ENCODE measurements at regions not wholly inside any gene's neighbourhood (a gene's known extent, or its start where the extent isn't known, plus 50 kb on each side); places are given as distances from the start of the nearest gene placed in this dataset.
A peak's percentile ranks its signal among the peaks of the same experiment; 100 is the strongest.

- Histone ChIP-seq H3K27me3 (ENCODE audit: insufficient read depth, low read depth, severe bottlenecking) (no peaks in the 10 kb centered on the region), H3K27ac (0 out of 2 replicates have a peak overlapping the region, but pooled peaks have one; percentile 2), H3K4me3 (ENCODE audit: low read depth, low read length) (no peak overlapping the region), H3K9me3 (ENCODE audit: severe bottlenecking) (peaks cover 20% of the 10 kb centered on the region), H3K36me3 (no peaks in the 10 kb centered on the region)
- peak; percentile 68 for DNase-seq
- TF ChIP-seq, protein P1, sequence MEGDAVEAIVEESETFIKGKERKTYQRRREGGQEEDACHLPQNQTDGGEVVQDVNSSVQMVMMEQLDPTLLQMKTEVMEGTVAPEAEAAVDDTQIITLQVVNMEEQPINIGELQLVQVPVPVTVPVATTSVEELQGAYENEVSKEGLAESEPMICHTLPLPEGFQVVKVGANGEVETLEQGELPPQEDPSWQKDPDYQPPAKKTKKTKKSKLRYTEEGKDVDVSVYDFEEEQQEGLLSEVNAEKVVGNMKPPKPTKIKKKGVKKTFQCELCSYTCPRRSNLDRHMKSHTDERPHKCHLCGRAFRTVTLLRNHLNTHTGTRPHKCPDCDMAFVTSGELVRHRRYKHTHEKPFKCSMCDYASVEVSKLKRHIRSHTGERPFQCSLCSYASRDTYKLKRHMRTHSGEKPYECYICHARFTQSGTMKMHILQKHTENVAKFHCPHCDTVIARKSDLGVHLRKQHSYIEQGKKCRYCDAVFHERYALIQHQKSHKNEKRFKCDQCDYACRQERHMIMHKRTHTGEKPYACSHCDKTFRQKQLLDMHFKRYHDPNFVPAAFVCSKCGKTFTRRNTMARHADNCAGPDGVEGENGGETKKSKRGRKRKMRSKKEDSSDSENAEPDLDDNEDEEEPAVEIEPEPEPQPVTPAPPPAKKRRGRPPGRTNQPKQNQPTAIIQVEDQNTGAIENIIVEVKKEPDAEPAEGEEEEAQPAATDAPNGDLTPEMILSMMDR (IDR thresholded peaks at IDR 0.05; ENCODE audit: low read depth, low read length), result no peak
Observed at GRCh38 chr1:5376538-5377247, 615.5 kb downstream of the NPHP4 start.

DNA sequence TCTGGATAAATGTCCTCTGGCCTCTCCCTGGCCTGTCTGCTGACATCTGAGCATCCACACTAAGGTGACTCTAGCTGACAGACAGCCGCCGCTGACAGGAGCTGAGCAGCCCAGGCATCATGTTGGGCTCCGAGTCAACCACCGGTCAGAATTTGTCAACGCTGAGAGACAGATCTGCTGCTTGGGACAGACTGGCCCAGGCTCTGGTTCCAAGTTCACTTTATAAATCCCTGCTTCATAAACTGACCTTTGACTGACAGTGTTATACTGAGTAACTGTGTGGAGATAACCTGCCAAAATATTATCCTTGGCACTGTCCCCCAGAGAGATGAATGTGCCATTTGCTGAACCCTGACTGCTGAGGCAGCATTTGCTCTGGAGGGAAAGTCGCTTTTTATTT, 616.7 kb downstream of the NPHP4 start:
- no peaks in the 10 kb centered on the region for H3K27me3 ChIP-seq (ENCODE audit: insufficient read depth, low read depth, severe bottlenecking)
- no peak overlapping the region for H3K27ac ChIP-seq
- no peaks in the 10 kb centered on the region for H3K36me3 ChIP-seq
- TF ChIP-seq, protein P1 (IDR thresholded peaks at IDR 0.05; ENCODE audit: low read depth, low read length), result no peak
- no peak overlapping the region for H3K4me3 ChIP-seq (ENCODE audit: low read depth, low read length)
- DNase-seq, result no peak
- H3K9me3 ChIP-seq (ENCODE audit: severe bottlenecking), result peaks cover 21% of the 10 kb centered on the region

DNA sequence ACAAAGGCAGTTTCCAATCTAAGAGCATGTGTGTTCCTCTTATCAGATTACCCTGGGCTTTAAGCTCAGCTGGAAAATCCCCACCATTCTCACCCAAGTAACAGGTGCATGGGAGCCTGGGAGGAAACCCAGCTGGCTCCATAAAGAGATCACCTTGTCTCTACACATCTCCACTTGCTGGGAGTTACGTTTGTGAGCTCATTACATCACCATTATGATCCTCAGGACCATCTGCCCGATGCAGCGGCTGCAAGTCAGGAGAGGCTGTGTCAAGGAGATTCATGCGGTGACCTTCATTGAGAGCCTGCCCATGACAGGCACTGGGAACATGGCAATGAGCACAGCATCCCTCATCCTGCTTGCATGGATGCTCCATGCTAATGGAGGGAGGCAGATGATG, 618.0 kb downstream of the NPHP4 start:
- DNase-seq, result peak; percentile 92
- Histone ChIP-seq H3K27ac (peak overlapping the region; percentile 62; the same call in 1 of the 2 replicates), H3K27me3 (ENCODE audit: insufficient read depth, low read depth, severe bottlenecking) (no peaks in the 10 kb centered on the region), H3K9me3 (ENCODE audit: severe bottlenecking) (peaks cover 21% of the 10 kb centered on the region), H3K4me3 (ENCODE audit: low read depth, low read length) (no peak overlapping the region), H3K36me3 (no peaks in the 10 kb centered on the region)
- TF ChIP-seq, protein P1 (IDR thresholded peaks at IDR 0.05; ENCODE audit: low read depth, low read length), result no peak

GRCh38 chr1:5373281-5373680, 618.9 kb downstream of the NPHP4 start:
- no peaks in the 10 kb centered on the region for H3K36me3 ChIP-seq
- H3K27ac ChIP-seq, result peak overlapping the region; percentile 62
- peaks cover 21% of the 10 kb centered on the region for H3K9me3 ChIP-seq (ENCODE audit: severe bottlenecking)
- TF ChIP-seq, protein P1 (IDR thresholded peaks at IDR 0.05; ENCODE audit: low read depth, low read length), result 0 out of 2 replicates have a peak, but pooled peaks have one; percentile 13
- DNase-seq, result no peak
- no peaks in the 10 kb centered on the region for H3K27me3 ChIP-seq (ENCODE audit: insufficient read depth, low read depth, severe bottlenecking)
- no peak overlapping the region for H3K4me3 ChIP-seq (ENCODE audit: low read depth, low read length)

DNA sequence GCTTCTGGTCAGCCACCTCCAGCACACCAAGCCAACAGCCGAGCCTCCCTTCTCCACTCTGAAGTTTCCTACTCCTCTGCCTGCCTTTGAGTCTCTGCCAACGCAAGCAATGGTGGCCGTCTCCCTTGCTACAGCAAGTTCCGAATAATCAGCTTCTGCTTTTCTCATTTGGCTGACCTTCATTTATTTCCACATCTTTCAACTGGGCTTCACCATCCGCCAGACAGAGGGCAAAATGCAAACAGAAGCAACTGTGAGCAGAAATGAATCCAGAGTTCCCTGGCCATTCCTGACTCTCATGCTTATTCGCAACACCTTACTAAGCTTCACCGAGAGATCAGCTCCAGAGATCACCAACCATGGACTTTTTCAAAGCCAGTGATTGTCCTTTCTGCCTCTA, 621.0 kb downstream of the NPHP4 start:
- peaks cover 21% of the 10 kb centered on the region for H3K9me3 ChIP-seq (ENCODE audit: severe bottlenecking)
- TF ChIP-seq, protein P1 (IDR thresholded peaks at IDR 0.05; ENCODE audit: low read depth, low read length), result no peak
- H3K27ac ChIP-seq, result no peak overlapping the region
- H3K27me3 ChIP-seq (ENCODE audit: insufficient read depth, low read depth, severe bottlenecking), result no peaks in the 10 kb centered on the region
- no peaks in the 10 kb centered on the region for H3K36me3 ChIP-seq
- no peak overlapping the region for H3K4me3 ChIP-seq (ENCODE audit: low read depth, low read length)
- DNase-seq, result no peak

GRCh38 chr1:5370311-5370710, 621.9 kb downstream of the NPHP4 start:
- no peak overlapping the region for H3K4me3 ChIP-seq (ENCODE audit: low read depth, low read length)
- no peaks in the 10 kb centered on the region for H3K36me3 ChIP-seq
- no peak for DNase-seq
- H3K27me3 ChIP-seq (ENCODE audit: insufficient read depth, low read depth, severe bottlenecking), result no peaks in the 10 kb centered on the region
- TF ChIP-seq, protein P1 (IDR thresholded peaks at IDR 0.05; ENCODE audit: low read depth, low read length), result no peak
- no peak overlapping the region for H3K27ac ChIP-seq
- H3K9me3 ChIP-seq (ENCODE audit: severe bottlenecking), result peaks cover 21% of the 10 kb centered on the region
